HG03097 (cell line): ENCODE measurements at regions not wholly inside any gene's neighbourhood (a gene's known extent, or its start where the extent isn't known, plus 50 kb on each side); places are given as distances from the start of the nearest gene placed in this dataset.

Experiments used
- ATAC-seq: cut with Tn5 transposase; IDR thresholded peaks from one replicate; pipeline ENCODE4 v1.9.1; 2021; ENCODE audit not compliant: unreplicated experiment, low FRiP score

DNA sequence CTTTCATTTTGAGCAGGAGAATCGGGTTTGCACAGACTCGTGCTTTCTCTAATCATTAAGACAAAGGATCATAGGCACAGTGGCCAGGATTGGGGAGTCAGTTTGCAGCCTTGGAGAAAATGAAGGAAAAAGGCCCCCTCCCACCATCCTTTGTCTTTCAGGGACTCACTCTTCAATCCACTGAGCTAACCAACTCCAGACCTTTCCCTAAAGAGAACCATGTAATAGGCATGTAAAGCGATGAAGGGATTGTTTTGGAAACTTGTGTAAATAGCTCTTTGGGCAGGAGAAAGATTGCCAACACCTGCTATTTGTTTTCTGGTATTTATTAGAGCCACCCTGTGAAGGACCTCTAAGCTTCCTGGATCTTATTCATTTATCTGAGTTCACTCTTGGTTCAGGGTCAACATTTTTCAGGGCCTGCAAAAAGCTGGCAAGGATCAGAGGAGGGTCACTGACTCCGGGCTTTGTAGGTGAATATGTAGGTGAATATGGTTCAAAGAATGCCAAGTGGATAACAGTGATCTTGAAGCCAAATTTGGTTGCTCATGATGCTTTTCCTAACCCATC, 192.6 kb upstream of the FGGY start:
- ATAC-seq: no peak

DNA sequence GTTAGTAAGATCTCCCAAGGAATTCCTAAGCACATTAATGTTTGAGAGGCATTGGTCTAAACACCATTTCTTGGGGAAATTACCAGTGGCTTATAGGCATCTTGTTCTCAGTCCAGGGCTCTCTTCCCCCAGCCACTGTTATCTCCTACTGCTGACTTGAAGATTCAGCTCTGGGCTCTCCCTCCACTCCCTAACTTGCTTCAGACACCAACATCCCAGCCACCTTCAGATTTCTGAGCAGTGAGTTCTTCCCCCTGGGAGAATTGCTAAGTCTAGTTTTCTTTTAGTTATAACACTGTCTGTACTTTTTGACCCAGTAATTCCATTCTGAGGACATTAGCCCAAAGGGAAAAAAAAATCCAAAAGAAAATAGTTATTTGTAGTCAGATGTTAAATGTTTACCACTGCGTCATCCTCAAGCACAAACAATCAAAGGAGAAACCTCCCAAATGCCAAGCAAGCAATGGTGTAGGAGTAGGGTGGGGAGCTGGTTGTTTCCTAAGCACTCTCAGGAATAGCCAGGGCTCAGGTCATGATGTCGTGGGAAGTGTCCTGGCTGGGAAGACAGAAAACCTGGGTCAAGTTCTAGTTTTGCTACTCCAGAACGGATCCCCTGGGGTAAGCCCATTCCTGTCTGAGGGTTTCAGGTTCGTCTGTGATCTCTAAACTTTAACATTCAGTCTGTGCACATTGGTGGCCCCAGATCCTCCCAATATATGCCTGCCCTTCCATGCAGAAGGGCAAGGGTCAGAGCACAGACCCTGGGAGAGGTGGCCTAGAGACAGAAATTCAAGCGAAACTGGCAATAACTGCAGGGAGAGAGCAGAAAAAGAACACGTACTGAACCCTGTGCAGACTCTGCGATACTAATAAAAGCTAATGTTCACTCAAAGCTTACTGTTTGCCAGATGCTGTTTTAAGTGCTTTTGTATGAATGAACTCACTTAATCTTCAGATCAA, 191.1 kb upstream of the FGGY start:
- ATAC-seq: no peak

DNA sequence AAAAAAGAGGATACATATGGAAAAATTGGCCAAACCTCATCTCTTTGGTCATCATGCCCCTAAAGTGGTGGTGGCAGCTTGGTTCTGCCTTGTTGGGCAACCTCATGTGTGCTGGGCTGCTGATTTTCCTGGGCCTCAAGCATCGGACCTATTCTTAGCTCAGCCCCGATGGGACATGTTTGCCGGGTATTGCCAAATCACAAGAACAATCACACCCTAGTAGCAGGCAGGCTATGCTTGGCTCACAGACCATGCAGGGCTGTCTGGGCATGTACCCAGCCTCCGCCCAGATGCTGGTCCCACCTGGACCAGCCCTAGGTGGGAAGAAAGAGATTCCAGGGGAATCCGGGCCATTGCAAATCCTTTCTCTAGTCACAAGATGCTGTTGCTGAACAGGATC, 189.4 kb upstream of the FGGY start:
- no peak for ATAC-seq

DNA sequence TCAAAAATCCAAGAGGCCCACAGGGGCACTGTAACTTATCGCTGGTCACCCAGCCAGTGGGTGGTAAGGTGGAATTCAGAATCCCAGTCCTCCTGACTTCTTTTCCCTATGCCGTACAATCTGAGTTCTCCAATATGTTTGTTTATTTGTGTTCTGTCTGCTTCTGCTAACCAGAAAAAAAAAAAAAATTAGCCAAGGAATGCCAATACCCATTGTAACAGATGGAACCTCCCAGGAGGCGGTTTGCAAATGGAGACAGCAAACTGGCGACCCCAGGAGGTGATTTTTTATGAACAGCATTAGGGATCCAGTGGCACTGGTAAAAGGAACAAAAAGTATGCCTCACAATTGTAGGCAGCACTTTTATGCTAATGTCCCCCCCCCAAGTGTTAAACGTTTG, 189.0 kb upstream of the FGGY start:
- no peak for ATAC-seq

DNA sequence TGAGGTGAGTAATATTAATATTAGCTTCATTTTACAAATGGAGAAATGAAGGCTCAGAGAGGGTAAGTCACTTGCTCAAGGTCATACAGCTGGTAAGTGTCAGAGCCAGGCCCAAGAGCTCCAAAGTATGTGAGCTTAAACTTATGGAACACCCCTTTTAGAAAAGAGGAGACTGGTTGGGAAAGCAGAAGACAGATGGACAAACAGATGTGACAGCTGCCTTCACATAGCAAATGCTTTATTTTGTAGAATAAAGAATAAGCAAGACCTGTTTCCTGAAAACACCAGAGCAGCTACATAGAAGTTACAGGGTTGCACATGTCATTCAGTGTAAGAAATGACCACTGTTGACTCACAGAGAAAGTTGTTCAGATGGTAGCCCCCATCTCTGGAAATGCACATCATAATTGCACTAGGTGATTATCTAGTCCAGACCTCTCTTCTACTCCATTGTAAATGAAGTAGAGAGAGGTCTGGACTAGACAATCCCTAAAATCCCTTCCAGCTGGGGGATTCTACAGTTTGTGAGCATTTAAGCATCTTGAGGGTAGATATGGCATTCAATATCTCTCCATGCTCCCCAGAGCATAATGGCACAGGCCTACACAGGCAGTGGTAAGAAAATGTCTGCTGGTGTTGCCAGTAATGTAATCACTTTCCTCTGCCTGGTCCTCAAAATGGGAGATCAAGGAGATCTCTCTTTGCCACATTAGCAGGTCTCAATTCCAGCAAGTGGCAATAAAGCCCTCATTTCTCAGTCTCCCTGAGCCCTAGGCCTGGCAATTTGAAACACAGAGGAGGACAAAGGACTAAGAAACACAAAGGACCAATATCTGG, 188.2 kb upstream of the FGGY start:
- ATAC-seq: no peak

DNA sequence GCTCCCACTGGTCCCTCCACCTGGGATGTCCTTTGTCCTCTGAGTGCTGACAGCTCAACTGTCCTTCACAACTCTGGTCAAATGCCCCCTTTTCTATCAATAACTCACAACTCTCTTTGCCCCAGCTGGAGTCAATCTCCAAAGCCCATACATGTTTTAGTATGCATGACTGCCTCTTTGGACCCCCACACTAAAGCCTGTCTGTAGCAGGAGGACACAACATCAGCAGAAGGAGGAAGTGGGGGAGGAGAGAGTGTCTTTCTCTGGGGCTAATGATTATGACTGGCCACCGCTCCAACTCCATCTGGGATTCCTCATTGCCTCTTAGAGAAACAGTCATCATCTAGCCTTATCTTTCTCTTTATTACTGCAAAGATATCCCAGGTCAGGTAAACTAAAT, 186.6 kb upstream of the FGGY start:
- ATAC-seq: no peak

DNA sequence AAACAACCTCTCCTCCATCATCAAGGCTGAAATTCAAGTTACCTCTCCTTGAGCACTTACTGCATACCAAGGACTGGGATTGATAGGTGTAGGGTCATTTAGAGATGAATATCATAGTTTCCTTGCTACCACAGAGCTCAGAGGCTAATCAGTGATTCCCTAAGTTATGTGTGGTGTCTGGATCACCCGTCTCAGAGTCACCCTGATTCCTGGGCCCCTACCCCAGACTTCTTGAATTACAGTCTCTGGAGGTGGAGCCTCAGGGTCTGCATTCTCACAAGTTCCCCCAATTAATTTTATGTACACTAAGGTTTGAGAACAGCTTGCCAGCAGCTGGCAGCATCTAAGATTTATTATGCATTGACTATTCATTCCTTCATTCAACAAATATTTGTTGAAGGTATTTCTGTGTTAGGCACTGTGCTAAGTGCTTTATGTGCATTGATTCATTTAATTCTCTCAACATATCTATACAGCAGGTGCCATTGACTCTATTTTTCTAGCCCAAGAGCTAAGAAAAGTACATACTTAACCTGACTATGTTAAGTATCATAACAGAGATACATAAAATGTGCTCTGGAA, 182.9 kb upstream of the FGGY start:
- ATAC-seq: no peak

DNA sequence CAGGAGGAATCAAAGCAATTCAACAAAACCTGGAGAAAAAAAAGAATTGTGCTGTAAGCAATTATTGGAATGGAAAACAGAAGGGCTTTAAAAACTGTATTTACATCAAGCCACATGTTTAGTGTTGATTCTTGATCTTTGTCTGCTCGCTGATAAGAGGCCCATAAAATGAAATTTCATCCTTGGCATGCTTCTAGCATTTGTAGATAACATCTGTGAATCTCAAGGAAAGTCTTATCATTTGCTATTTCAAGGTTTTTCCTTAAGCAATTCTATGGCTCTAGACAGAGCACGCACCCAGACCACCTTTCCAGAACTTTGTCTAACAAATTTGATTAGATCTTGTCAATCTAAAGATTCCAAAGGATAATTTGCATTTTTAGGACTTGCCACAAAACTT, 181.0 kb upstream of the FGGY start:
- ATAC-seq: no peak

DNA sequence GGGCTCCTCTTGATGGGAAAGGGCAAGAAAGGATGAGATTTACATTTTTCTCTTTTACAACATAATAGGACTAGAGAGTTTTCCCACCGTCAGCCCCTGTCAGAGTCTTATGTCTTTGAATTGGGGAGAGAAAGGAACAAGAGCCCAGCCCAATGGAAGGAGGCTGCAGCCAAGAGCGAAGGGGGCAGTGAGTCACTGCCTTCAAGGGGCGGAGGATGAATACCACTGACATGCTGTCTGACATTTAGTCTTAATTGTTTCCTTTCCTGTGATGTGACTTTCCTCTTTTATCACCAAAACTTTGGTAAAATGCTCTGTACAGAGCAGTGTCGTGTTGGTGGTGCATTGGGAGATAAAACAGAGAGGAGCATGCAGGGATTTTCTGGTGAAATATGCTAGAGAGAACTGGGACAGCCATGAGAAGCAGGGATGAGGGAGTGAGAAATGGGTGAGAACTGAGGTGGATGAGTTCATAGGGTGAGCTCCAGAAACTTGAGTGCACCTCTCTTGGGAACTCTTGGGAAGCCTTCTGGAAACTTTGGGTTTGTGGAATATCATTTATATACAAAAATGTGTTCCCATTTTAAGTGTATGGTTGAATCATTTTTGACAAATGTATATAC, 179.9 kb upstream of the FGGY start:
- ATAC-seq: no peak

DNA sequence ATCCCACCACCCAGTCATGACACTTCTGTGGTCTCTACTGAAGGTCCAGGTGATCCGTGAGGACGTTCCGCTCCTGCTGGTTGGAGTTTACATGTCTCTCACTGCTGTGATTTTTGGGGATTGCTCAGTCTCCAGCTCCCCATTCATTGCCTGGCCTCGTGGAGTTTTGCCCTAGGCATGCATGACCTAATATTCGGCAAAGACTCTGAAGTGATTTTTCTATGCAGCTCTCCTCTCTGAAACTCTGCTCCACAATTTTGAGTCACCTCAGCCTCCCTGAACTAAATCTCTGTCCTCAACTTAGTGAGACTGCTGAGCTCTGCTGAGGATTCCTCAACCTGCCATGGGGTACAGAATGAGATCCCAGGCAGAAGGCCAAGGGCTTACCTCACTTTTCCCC, 174.4 kb upstream of the FGGY start:
- ATAC-seq: no peak

DNA sequence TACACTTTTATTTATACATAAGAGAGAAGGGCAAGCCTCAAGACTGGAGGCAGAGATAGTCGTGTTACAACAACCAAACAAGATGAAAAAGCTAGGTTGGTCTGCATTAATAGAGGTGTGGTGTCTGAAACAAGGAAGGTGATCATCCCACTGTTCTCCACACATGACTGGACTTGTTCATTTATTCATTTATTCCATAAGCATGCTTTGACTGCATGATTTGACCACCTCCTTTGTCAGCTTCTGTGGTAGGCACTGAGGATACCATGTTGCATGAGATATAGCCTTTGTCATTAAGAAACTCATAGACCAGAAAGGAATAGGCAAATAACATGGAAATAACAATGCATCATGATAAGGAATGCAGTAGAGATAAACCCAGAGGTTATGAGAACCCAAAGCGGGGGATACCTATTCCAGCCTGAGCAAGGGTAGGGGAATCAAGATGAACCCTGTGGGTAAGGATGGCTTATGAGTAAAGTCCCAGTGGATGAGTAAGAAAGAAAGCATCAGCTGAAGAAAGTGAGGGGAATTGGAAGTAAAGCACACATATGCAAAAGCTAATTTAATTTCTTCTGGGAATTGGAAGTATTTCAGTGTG, 173.7 kb upstream of the FGGY start:
- no peak for ATAC-seq

DNA sequence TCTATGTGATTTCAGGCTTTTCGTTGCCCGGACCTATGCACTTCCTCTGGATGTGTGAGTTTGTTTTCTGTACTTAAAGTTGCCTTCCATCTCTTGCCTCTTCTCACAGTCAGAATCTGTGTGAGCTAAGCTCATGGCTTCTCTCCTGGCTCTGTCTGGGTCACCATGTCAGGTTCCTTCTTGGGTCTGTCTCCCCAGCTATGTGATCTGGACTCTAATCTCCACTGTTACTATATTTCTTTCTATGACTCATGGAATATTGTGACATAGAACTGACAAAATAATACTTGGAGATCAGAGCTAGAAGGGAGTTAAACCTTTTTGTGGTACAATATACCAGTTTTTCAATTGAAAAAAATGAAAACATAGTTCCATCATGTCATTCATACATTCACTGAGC, 172.7 kb upstream of the FGGY start:
- no peak for ATAC-seq

DNA sequence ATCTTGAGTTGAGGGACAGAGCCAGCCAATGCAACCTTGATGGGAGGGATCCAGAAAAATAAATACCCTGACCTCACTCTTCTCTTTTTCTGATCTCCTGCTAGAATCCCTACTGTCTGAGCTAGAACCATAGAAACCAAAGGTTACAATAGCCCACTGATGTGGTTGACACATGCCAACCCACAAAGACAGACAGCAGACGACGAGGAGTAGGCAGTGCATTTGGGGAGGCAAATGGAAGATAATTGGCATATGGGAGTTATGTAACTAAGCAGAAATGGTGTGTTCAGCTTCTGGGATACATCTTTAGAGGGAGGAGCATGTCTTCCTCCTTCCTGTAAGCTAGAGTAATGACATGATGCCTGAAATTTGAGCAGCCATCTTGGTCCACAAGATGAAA, 171.7 kb upstream of the FGGY start:
- no peak for ATAC-seq

DNA sequence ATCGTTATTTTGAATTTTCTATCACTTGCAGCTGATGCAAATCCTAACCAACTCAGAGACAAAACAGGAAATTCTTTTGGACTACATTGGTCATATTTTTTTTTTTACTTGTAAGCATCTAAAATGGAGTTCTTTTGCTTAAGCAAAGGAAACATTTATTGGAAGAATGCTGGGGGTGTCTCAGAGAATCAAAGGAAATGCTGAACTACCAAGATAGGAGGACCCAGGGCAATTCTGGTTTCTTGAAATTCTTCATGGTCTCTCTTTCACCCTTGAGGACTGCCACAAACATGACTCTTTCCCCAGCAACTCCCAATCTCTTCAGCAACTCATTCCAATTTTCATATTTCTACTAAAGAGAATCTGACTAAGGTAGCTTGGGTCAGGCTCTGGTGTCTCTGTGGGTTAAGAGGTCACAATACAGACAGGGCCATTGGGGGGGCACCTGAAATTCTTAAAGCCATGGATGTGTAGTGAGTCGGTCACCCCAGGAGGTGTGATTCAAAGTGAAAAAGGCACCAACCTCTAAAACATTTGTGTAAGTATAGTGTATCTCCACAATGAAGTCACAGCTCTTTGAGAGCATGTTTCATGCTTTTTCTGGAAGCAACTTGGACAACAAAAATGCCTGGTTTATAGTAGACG, 171.1 kb upstream of the FGGY start:
- no peak for ATAC-seq

DNA sequence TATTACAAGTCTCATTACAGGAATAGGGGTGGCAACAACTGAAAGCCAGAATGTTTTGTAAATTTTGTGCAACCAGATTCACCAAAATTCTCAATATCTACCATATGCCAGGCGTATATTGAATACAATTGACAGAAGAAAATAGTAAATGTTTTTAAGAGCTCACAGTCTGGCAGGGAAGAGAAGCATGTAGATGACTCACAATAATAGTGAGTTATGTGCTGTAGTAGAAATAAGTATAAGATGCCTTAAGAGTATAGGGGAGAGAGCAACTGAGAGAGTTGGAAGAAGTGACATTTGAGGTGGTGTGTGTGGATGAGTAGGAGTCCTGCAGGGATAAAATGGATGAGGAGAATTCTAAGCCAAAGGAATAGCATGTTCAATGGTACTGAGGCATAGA, 170.5 kb upstream of the FGGY start:
- ATAC-seq: no peak

DNA sequence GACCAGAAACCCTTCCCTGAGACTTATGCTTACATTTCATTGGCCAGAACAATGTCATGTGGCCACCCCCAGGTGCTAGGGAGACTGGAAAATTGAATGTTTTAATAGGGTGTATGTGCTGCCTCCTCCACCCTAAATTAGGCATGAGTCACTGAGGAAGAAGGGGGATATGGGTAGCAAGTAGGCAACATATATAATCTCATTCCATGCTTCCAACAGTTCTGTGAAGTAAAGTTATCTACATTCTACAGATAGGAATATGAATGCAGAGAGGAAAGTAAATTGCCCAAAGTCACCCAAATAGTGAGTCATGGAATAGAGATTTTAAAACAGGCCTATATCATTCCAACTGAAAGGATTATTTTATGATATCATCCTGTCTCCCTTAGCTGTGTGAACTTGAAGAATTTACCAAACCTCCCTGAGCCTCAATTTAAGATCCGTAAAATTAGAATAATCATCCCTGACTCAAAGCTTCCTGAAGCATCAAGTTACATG, 168.6 kb upstream of the FGGY start:
- no peak for ATAC-seq

DNA sequence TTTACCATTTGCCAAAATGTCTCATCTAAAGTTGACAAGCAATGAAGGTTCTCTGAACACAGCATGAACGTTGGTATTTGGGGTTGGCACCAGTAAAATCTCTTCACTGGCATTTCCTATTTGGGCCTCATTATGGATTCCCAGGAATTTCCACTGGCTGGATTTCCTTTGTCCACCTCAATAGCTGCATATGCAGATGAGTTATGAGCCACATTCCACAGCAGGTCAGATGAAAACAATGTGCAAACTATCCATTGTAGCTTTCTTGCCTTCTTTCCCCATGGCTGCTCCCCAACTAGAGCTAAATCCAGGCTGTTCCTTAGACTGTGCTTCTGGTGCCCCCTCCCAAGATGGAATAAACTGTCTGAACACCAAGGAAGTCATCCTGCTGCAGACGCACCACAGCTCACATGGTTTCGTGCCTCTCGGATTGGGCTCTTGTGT, 168.1 kb upstream of the FGGY start:
- no peak for ATAC-seq

DNA sequence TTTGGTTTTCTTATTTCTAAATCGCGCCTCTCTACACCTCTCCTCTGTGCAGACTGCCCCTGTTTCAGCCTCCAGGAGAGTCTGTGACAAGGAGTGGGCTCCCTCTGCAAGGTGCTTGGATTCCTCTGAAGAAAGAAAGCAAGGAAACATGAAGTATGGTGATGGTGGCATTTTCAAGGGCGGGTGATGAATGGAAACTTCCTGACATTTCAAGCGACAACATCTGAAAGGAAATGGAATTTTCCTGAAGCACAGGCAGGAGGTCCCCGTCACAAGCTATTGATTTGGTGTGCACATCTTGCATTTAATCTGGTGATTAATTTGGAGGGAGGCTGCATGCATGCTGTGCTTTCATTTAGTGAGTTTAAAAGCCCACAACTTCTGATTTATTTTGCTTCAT, 164.6 kb upstream of the FGGY start:
- ATAC-seq: no peak

DNA sequence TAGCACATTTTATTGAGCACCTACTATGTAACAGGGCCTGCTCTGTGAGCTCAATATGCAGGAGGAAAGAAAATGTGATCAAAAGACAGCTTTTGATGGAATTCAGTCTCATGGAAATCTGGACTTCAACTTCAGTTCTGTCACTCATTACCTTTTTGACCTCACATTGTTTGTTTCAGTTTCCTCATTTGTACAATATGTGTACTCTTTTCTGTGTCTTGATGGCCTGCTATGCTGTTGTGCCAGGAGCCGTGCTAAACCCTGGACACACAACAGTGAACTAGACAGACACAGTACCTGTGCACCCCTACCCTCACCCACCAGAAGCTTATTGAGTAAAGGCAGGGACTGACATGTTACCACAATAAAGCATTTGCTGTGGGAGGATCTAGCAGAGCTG, 162.9 kb upstream of the FGGY start:
- no peak for ATAC-seq
